Sigmoid colon (tissue), 6 donors: ENCODE measurements at regions not wholly inside any gene's neighbourhood (a gene's known extent, or its start where the extent isn't known, plus 50 kb on each side); places are given as distances from the start of the nearest gene placed in this dataset.

Experiments used
- DNase-seq: peaks from one replicate; pipeline ENCODE4 v3.0.0-alpha.2; 2019
- H3K27ac ChIP-seq, 4 donors: fragments of 200-600 bp; sonication (generic); one replicate each; pipeline ENCODE4 v1.5.1; 2016 to 2019; ENCODE audit warnings: mild to moderate bottlenecking in 1 of 4
- H3K27me3 ChIP-seq, 3 donors: fragments of 200-600 bp; sonication (generic); one replicate each; pipeline ENCODE4 v1.5.1; 2019; ENCODE audit warnings: mild to moderate bottlenecking in 1 of 3
- H3K36me3 ChIP-seq, 4 donors: fragments of 200-600 bp; sonication (generic); one replicate each; pipeline ENCODE4 v1.5.1; 2016 to 2019
- H3K4me1 ChIP-seq, 4 donors: fragments of 200-600 bp; sonication (generic); one replicate each; pipeline ENCODE4 v1.5.1; 2017 to 2019
- H3K4me3 ChIP-seq, 4 donors: fragments of 200-600 bp; sonication (generic); one replicate each; pipeline ENCODE4 v1.5.1; 2017 to 2019; ENCODE audit warnings: mild to moderate bottlenecking in 2 of 4, moderate library complexity in 1 of 4
- H3K9me3 ChIP-seq, 4 donors: fragments of 200-600 bp in 3 of 4; sonication (generic) in 3 of 4; one replicate each; pipeline versions ENCODE4 v1.5.1 to v1.6.1; 2013 to 2019
- EP300 ChIP-seq, 4 donors: sonication (generic); formaldehyde crosslinking; IDR thresholded peaks; one replicate each; pipeline ENCODE4 v1.6.1; 2017; ENCODE audit warnings: antibody characterized with exemption in 4 of 4
- POLR2A ChIP-seq, 2 donors: fragments of 450-650 bp; IDR thresholded peaks; one replicate each; pipeline ENCODE4 v1.6.1; 2016; ENCODE audit warnings: antibody characterized with exemption in 2 of 2, mild to moderate bottlenecking in 2 of 2, moderate library complexity in 2 of 2
- POLR2AphosphoS5 ChIP-seq, 4 donors: sonication (generic); formaldehyde crosslinking; IDR thresholded peaks; one replicate each; pipeline ENCODE4 v1.6.1; 2017; ENCODE audit warnings: antibody characterized with exemption in 4 of 4
- WGBS, 2 donors: extraction: QIAGEN DNeasy Blood & Tissue Kit; methylation state at CpG; one replicate each; pipeline ENCODE4 v1.1.7; 2013; 5-methylcytosine and 5-hydroxymethylcytosine counted together
- intact Hi-C: fragments of 100-400 bp; cut with DNase I; formaldehyde crosslinking; loops from one replicate; pipeline ENCODE4 v1.15.1; 2023
- TF ChIP-seq, protein P1 (sequence below), 4 experiments: fragments of 450-650 bp in 3 of 4; fragments of 200-600 bp in 1 of 4; IDR thresholded peaks; one replicate each; pipeline ENCODE4 v1.5.1; 2016 to 2019; ENCODE audit warnings: antibody characterized with exemption in 4 of 4, mild to moderate bottlenecking in 3 of 4, moderate library complexity in 2 of 4
- donor health status: healthy with polysubstance abuse.
- donor health status: healthy.

DNA sequence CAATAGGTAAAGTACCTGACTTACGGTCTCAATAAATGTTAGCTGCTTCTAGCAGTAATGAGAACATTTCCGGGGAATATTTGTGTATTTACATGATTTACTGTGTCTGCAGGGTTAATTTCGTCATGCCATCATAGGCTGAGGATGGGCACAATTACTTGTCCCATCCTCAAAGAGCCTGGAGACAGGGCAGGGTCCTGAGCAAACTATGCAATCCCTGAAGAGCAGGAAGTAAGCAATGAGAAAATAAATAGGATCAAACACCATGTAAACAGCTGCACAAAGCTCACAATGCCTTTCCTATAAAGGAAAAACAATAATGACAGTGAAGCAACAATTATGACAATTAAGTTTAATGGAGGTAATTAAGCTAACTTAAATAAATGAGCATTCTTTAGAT is 114.6 kb upstream of the FOXQ1 start:
- H3K4me3 ChIP-seq = no peak overlapping the region
- H3K27me3 ChIP-seq = no peaks in the 10 kb centered on the region
- no peak for DNase-seq
- intact Hi-C loops = no loop called here
- peaks cover 0 to 5% (median 0%) of the 10 kb centered on the region in 4 donors for H3K9me3 ChIP-seq
- no peaks in the 10 kb centered on the region for H3K36me3 ChIP-seq
- WGBS, 2 donors = 63 to 72% methylated on average over 3 of the region's 3 CpGs
- no peaks in the 10 kb centered on the region for H3K4me1 ChIP-seq
- no peak overlapping the region for H3K27ac ChIP-seq
- no peak for TF ChIP-seq EP300 (IDR thresholded peaks at IDR 0.05)
- no peak for TF ChIP-seq POLR2A (IDR thresholded peaks at IDR 0.05)
- TF ChIP-seq, protein P1, sequence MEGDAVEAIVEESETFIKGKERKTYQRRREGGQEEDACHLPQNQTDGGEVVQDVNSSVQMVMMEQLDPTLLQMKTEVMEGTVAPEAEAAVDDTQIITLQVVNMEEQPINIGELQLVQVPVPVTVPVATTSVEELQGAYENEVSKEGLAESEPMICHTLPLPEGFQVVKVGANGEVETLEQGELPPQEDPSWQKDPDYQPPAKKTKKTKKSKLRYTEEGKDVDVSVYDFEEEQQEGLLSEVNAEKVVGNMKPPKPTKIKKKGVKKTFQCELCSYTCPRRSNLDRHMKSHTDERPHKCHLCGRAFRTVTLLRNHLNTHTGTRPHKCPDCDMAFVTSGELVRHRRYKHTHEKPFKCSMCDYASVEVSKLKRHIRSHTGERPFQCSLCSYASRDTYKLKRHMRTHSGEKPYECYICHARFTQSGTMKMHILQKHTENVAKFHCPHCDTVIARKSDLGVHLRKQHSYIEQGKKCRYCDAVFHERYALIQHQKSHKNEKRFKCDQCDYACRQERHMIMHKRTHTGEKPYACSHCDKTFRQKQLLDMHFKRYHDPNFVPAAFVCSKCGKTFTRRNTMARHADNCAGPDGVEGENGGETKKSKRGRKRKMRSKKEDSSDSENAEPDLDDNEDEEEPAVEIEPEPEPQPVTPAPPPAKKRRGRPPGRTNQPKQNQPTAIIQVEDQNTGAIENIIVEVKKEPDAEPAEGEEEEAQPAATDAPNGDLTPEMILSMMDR (IDR thresholded peaks at IDR 0.05) = no peak
- TF ChIP-seq POLR2AphosphoS5 (IDR thresholded peaks at IDR 0.05) = no peak

DNA sequence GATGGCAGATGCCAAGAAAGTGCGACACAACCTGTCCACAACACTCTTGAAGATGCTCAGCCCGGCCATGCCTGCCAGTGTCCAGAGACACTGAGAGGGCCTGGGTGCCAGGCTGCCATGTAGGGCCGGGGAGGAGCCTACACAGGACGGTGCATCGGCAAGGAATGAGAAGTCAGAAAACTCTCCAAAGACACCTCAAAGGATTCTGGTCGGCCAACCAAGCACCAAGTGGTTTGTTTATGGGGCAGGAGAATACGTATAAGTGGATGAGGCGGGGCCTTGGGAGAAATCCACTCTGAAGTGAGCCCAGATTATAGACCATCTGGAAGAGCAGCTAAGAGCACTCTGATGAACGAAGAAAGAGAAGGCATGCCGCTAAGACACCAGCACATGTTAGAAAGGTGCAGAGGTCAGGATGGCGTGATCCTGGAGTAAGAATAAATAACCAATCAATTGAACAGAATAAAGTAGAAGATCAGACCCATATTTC is 120.7 kb upstream of the FOXQ1 start:
- intact Hi-C loops = no loop called here

DNA sequence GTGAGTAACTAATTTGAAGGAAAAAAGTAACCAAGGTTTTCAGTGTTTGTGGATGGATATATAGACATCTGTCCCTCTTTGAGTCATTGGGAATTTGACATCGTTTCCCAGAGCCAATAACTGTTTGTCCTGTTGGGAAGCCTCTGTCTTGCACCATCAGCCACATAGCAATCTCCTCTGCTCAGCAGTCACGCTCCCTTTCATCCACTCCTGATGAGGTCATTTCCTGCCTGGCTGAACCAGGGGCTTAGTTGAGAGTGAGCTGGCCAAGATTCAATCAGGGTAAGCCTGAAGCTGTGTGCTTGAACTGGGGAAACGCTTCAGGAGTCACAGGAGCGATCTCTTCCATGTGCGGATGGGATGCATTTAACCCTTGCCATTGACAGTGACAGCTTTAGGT is 121.5 kb upstream of the FOXQ1 start:
- Histone ChIP-seq H3K9me3 (peaks cover 0 to 2% (median 0%) of the 10 kb centered on the region in 4 donors), H3K36me3 (no peaks in the 10 kb centered on the region), H3K27ac (no peak overlapping the region), H3K27me3 (no peaks in the 10 kb centered on the region), H3K4me3 (no peak overlapping the region), H3K4me1 (no peaks in the 10 kb centered on the region)
- no peak for DNase-seq
- TF ChIP-seq POLR2AphosphoS5 (IDR thresholded peaks at IDR 0.05) = no peak
- TF ChIP-seq POLR2A (IDR thresholded peaks at IDR 0.05) = no peak
- TF ChIP-seq, protein P1 (IDR thresholded peaks at IDR 0.05) = no peak
- no peak for TF ChIP-seq EP300 (IDR thresholded peaks at IDR 0.05)
- WGBS, 2 donors = 47 to 65% methylated on average over 5 of the region's 5 CpGs
- intact Hi-C loops = no loop called here

More for the DNA sequence above, 120.7 kb upstream of the FOXQ1 start:
- 90 to 94% methylated on average over 11 of the region's 11 CpGs for WGBS, 2 donors
- no peaks in the 10 kb centered on the region for H3K27me3 ChIP-seq
- no peak for DNase-seq
- H3K4me1 ChIP-seq = no peaks in the 10 kb centered on the region
- H3K36me3 ChIP-seq = no peaks in the 10 kb centered on the region
- peaks cover 0 to 5% (median 0%) of the 10 kb centered on the region in 4 donors for H3K9me3 ChIP-seq
- no peak overlapping the region for H3K27ac ChIP-seq
- H3K4me3 ChIP-seq = no peak overlapping the region
- no peak for TF ChIP-seq POLR2A (IDR thresholded peaks at IDR 0.05)

DNA sequence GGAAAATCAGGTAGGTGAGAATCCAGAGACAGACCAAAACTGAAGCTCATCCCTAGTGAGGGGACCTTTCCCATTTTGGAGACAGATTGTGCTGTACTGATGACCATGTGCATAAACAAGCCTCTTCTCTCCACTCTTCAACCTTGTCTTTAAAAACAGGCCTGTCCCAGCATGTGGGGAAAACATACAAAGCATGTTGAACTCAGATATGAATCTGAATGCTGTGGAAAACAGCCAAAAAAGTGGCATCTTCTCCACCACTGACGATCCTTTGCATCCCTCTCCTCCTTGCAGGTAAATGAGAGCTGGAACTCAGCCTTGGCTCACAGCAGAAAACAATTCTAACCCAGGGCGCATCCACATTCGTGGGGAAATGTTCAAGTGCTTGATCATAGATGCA is 123.7 kb upstream of the FOXQ1 start:
- H3K9me3 ChIP-seq = no peaks in the 10 kb centered on the region
- intact Hi-C loops = no loop called here
- TF ChIP-seq POLR2A (IDR thresholded peaks at IDR 0.05) (no peak), EP300 (IDR thresholded peaks at IDR 0.05) (no peak), POLR2AphosphoS5 (IDR thresholded peaks at IDR 0.05) (no peak)
- TF ChIP-seq, protein P1 (IDR thresholded peaks at IDR 0.05) = no peak
- H3K4me3 ChIP-seq = no peak overlapping the region
- no peaks in the 10 kb centered on the region for H3K4me1 ChIP-seq
- H3K27ac ChIP-seq = no peak overlapping the region
- 83 to 85% methylated on average over 3 of the region's 3 CpGs for WGBS, 2 donors
- no peaks in the 10 kb centered on the region for H3K27me3 ChIP-seq
- H3K36me3 ChIP-seq = no peaks in the 10 kb centered on the region
- DNase-seq = no peak

DNA sequence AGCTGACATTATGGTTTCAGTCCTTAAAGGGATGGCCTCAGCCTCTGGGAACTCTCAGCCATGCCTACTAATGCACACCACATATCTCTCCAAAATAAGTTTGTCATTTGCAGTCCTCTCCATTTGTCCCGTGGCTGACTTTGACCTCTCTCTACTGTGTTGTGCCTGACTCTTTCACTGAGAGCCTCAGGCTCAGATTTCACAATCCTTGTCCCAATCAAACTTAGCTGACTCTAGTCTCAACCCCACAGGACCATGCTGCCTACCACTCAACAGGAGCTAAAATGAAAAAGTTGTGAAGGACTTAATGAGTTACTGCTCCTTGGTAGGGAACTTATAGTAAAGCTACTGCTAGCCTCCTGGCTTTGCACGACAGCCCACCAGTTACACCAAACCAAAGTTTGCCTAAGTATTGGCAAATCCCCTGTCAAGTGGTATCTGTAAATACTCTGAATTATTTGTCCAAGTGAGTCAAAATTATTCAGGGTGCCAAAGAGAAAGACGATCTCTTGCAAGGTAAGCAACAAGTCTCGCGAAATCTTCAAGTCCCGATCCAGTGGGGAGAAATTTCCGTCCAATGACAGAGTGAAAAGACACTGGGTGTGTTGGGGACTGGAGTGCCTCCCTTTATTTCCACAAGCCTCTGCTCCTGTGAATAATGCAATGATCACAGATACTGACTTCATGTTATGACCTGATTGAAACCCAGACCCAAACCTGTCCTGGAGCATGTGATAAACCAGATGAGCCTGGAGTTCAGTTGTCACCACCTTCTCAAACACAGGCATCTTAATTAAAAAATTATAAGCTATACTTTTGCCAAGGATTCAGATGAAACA is 124.4 kb upstream of the FOXQ1 start:
- no peak for DNase-seq
- no peak overlapping the region for H3K27ac ChIP-seq
- no peaks in the 10 kb centered on the region for H3K9me3 ChIP-seq
- H3K27me3 ChIP-seq = no peaks in the 10 kb centered on the region
- intact Hi-C loops = no loop called here
- H3K4me1 ChIP-seq = no peaks in the 10 kb centered on the region
- H3K4me3 ChIP-seq = no peak overlapping the region
- 92% methylated on average over 7 of the region's 7 CpGs for WGBS, 2 donors
- TF ChIP-seq EP300 (IDR thresholded peaks at IDR 0.05) = no peak
- no peaks in the 10 kb centered on the region for H3K36me3 ChIP-seq
